ENCODE measurements at regions not wholly inside any gene's neighbourhood (a gene's known extent, or its start where the extent isn't known, plus 50 kb on each side); places are given as distances from the start of the nearest gene placed in this dataset.

DNA sequence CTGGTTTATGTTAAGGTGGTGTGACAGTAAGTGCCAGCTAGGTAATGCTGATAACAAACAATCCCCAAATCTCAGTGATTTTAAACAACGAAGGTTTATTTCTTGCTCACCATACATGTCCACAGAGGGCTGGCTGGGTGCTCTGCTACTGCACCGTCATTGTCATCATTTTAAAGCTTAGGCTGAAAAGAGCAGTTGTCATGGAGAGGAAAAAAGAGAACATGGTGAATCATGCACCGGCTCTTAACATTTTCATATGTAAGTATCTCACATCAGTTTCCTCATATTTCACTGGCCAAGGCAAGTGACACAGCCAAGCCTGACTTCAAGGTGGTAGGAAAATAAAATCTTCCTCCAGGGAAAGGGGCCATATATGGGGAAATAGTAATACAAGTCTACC lies 746.9 kb downstream of the SORCS3 start:
- H3K36me3 ChIP-seq (ENCODE audit: control insufficient read depth, insufficient read depth, low read length): no peaks in the 10 kb centered on the region
- no peaks in the 10 kb centered on the region for H3K9me1 ChIP-seq (ENCODE audit: insufficient read depth, low read length)
- no peak overlapping the region for H4K91ac ChIP-seq (ENCODE audit: insufficient read depth, low read depth, low read length)
- H3K23ac ChIP-seq (ENCODE audit: low read depth, low read length): no peak overlapping the region
- peaks cover 2% of the 10 kb centered on the region for H3K9me3 ChIP-seq (ENCODE audit: control insufficient read depth, insufficient read depth, low read length)
- H3K4ac ChIP-seq (ENCODE audit: low read depth, low read length): no peak overlapping the region
- dilution Hi-C loops (cut with HindIII; ENCODE audit: low sequenced_read_pairs, unreplicated experiment): no loop called here
- H2AK5ac ChIP-seq (ENCODE audit: low read depth, low read length): no peak overlapping the region
- no peak overlapping the region for H2BK15ac ChIP-seq (ENCODE audit: low read depth, low read length)
- H2AK9ac ChIP-seq (replicated peaks; ENCODE audit: low read depth, low read length, poor library complexity): no peak overlapping the region
- no peak overlapping the region for H3K9ac ChIP-seq (ENCODE audit: low read depth, low read length)
- no peak overlapping the region for H3K14ac ChIP-seq (replicated peaks; ENCODE audit: low read depth, low read length)
- intact Hi-C loops (cut with micrococcal nuclease): no loop called here
- no peak overlapping the region for H4K8ac ChIP-seq (ENCODE audit: low read depth in 2 of 2, low read length in 2 of 2)
- no peak overlapping the region for H2BK5ac ChIP-seq (ENCODE audit: low read depth, low read length, poor library complexity, severe bottlenecking)
- no peak overlapping the region for H3K27ac ChIP-seq (ENCODE audit: insufficient read depth, low read length)
- ChIA-PET POLR2A (ENCODE audit: unreplicated experiment) (no interaction called here), CTCF (no interaction called here)
- DNase-seq: no peak
- no peak overlapping the region for H3K4me3 ChIP-seq (ENCODE audit: insufficient read depth, low read depth, low read length)
- H3K4me1 ChIP-seq (ENCODE audit: control insufficient read depth, insufficient read depth, low read length): no peaks in the 10 kb centered on the region
- ATAC-seq (ENCODE audit: low read depth): no peak
- H2BK20ac ChIP-seq (ENCODE audit: low read depth, low read length): no peak overlapping the region
- WGBS, 2 experiments (ENCODE audit: extremely low coverage in 2 of 2, insufficient read length in 1 of 2): no CpG with 5 or more reads among the region's 3 CpGs
- H3K27me3 ChIP-seq (ENCODE audit: control insufficient read depth, insufficient read depth, low read length): no peaks in the 10 kb centered on the region
- H3K56ac ChIP-seq (ENCODE audit: extremely low read depth, insufficient read depth, low read length): no peak overlapping the region
- H4K20me1 ChIP-seq (ENCODE audit: insufficient read depth, low read length): no peaks in the 10 kb centered on the region
- H2BK120ac ChIP-seq (ENCODE audit: low read depth, low read length): no peak overlapping the region
- H3K79me1 ChIP-seq (ENCODE audit: low read depth in 1 of 2, low read length in 2 of 2): no peaks in the 10 kb centered on the region
- in situ Hi-C loops (cut with MboI; ENCODE audit: low sequenced_read_pairs): no loop called here
- BruUV-seq (replicated peaks): no TSS peak
- no peak overlapping the region for H3K4me2 ChIP-seq (ENCODE audit: low read depth, low read length)
- H3K18ac ChIP-seq (ENCODE audit: low read depth, low read length): no peak overlapping the region
- no peak overlapping the region for H4K5ac ChIP-seq (ENCODE audit: low read depth, low read length)
- no peak for TF ChIP-seq CHD1 (IDR thresholded peaks at IDR 0.05; ENCODE audit: low read depth, low read length)
- TF ChIP-seq POLR2A (IDR thresholded peaks at IDR 0.05; ENCODE audit: low read depth, low read length): no peak
- TF ChIP-seq FOS (IDR thresholded peaks at IDR 0.05; ENCODE audit: low read depth, low read length): no peak
- TF ChIP-seq NFE2L2 (IDR thresholded peaks at IDR 0.05; ENCODE audit: low read depth, low read length): no peak
- no peak for TF ChIP-seq SMC3 (IDR thresholded peaks at IDR 0.05; ENCODE audit: low read depth, low read length)
- TF ChIP-seq, protein P1, sequence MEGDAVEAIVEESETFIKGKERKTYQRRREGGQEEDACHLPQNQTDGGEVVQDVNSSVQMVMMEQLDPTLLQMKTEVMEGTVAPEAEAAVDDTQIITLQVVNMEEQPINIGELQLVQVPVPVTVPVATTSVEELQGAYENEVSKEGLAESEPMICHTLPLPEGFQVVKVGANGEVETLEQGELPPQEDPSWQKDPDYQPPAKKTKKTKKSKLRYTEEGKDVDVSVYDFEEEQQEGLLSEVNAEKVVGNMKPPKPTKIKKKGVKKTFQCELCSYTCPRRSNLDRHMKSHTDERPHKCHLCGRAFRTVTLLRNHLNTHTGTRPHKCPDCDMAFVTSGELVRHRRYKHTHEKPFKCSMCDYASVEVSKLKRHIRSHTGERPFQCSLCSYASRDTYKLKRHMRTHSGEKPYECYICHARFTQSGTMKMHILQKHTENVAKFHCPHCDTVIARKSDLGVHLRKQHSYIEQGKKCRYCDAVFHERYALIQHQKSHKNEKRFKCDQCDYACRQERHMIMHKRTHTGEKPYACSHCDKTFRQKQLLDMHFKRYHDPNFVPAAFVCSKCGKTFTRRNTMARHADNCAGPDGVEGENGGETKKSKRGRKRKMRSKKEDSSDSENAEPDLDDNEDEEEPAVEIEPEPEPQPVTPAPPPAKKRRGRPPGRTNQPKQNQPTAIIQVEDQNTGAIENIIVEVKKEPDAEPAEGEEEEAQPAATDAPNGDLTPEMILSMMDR (conservative IDR thresholded peaks at IDR 0.05; ENCODE audit: low read depth, low read length): no peak
- no peak for TF ChIP-seq RFX5 (IDR thresholded peaks at IDR 0.05; ENCODE audit: low read depth, low read length)
- TF ChIP-seq, protein P2, sequence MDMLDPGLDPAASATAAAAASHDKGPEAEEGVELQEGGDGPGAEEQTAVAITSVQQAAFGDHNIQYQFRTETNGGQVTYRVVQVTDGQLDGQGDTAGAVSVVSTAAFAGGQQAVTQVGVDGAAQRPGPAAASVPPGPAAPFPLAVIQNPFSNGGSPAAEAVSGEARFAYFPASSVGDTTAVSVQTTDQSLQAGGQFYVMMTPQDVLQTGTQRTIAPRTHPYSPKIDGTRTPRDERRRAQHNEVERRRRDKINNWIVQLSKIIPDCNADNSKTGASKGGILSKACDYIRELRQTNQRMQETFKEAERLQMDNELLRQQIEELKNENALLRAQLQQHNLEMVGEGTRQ (IDR thresholded peaks at IDR 0.05; ENCODE audit: low read depth, low read length): no peak
- TF ChIP-seq BHLHE40 (IDR thresholded peaks at IDR 0.05; ENCODE audit: low read depth, low read length): no peak
- H2AFZ ChIP-seq (replicated peaks; ENCODE audit: low read length, poor library complexity): no peak overlapping the region
